HG02973 (cell line): ENCODE measurements at regions not wholly inside any gene's neighbourhood (a gene's known extent, or its start where the extent isn't known, plus 50 kb on each side); places are given as distances from the start of the nearest gene placed in this dataset.
A peak's percentile ranks its signal among the peaks of the same experiment; 100 is the strongest.
"Not testable (repeated sequence)": the region's sequence is repeated elsewhere in the genome, so short reads cannot be mapped to it uniquely, and the experiment has no call there.

Experiments used
- ATAC-seq: cut with Tn5 transposase; IDR thresholded peaks from one replicate; pipeline ENCODE4 v1.9.1; 2021; ENCODE audit warnings: moderate library complexity; ENCODE audit not compliant: unreplicated experiment

DNA sequence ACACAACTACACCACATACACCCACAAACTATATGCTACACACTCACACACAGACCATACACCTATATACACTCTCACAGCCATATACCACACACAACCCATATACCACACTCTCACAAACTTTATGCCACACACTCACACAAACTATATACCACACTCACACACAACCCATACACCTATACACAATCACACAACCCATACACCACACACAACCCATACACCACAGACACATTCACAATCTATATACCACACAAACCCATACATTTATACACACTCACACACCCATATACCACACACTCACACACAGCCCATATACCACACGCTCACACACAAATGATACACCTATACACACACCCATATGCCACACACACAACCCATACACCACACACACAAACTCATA, 163.3 kb downstream of the TMEM121 start:
- no peak for ATAC-seq

DNA sequence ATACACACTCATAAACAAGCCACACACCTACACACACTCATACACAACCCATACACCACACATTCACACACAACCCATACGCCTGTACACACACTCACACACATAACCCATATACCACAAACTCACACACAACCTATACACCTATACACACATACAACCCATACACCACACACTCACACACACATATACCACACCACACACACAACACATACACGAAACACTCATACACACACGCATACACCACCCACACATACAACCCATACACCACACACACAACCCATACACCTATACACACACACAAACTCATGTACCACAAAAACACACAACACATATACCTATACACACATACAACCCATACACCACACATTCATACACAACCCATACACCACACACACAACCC, 164.3 kb downstream of the TMEM121 start:
- no peak for ATAC-seq

DNA sequence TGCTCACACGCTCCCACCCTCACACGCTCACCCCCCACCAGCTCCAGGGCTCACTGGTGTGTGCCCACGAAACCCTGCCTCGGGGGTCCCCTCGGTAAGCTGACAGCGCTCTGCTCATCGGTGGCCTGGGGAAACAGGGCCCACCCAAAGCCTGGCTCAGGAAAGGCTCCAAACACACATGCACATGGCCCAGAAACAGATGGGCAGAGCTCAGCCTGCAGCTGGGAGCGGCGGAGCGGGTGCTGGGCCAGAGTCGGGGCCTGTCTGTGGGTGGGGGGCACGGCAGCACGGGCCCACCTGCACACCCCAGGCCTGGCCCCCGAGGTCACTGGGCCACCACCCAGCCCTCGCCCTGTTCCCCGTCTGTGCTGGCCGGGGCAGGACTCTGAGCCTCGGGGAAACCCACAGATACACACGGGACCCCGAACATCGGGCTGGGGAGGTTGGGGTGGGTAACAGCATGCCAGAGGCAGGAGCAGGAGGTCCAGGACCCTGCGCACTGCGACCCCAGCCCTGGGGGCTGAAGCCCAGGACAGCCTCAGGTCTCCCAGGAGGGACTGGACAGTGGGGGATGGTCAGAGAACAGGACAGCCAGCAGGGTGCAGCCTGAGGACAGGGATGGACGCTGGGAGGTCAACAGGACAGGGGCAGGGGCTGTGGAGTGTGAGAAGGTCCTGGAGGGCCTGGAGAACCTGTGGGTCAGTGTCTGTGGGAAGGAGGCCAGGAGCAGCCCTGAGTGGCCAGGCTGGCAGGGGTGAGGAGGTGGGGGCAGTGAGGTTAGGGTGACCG, 165.1 kb downstream of the TMEM121 start:
- not testable (repeated sequence) for ATAC-seq

DNA sequence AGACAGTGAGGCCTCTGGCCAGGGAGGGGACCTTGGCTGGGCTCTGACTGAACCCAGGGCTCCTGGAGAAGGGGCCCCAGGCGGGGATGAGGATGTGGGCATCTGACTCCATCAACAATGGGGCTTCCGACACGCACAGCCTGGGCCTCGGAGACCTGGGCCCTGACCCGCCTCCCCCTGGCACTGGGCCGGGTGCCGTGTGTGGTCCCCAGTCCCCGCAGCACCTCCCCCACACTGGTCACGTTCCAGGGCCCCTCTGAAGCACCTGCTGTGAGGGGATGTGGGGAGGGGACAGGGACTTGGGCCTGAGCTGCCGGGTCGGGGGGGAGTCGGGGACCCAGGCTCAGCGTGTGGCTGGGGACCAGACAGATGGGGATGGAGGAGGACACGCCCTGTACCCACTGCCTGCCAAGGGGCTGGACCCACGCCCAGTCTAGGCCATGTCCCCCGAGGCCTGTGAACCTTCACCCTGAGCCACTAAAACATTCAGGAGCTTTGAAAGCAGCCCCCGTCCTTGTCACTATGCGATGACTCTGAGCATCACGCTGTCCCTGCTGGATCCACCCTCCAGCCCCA, 165.8 kb downstream of the TMEM121 start:
- not testable (repeated sequence) for ATAC-seq

DNA sequence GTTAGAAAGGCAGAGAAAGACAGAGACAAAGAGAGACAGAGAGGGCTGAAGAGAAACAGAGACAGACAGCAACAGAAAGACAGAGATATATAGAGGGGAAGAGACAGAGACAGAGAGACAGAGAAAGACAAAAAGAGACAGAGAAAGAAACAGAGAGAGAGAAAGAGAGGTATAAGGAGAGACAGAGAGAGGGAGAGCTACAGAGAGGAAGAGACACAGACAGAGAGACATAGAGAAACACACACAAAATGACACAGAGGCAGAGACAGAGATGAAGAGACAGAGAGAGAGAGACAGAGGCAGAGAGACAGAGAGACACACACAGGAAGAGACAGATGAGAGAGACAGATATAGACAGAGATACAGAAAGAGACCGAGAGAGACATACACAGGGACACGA, 168.6 kb downstream of the TMEM121 start:
- ATAC-seq, result no peak

DNA sequence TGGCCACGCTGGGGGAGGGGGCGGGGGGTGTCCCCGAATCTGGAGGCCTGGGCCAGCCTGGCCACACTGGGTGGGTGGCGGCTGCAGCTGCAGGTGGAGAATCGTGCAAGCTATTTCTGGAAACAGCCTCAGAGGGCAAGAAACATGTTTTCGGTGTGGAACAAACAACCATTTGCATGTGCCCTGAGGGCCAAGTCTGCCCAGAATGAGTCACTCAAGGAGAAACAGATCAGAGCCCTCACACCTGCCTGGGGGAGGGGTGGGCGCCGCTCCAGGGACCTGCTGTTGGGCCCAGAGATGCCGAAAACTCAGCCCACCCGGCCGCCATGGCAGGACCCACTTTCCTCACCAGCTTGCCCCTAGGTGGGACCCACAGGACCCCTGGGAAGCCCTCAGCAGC, 170.0 kb downstream of the TMEM121 start:
- peak; percentile 44 for ATAC-seq

DNA sequence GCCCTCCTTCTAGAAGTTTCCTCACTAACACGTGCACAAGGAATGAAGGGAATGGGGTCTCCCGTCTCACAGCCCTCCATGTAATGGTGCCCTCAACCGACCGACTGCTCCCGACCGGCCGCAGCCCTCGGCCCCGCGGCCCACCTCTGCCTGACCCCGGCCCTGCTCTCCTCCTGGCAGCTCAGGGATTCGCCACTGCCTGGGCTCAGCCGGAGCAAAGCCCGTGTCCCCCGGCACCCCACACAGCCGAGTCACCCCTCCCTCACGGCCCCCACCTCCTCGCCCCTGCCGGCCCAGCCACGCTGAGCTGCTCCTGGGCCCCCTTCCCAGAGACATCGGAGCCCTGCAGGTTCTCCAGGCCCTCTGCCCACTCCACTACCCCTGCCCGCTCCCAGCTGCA, 171.0 kb downstream of the TMEM121 start:
- ATAC-seq, result not testable (repeated sequence)

DNA sequence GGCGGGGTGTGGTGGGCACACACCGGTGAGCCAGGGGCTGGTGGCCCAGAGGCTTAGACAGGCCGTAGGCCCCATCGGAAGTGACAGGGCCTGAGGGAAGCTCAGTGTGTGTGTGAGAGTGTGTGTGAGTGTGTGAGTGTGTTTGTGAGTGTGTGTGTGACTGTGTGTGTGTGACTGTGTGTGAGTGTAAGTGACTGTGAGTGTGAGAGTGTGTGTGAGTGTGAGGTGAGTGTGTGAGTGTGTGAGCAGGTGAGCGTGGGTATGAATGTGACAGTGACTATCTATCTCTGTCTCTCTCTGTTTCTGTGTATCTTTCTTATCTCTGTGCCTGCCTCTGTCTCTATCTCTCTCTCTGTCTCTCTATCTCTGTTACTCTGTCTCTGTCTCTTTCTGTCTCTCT, 171.6 kb downstream of the TMEM121 start:
- not testable (repeated sequence) for ATAC-seq

DNA sequence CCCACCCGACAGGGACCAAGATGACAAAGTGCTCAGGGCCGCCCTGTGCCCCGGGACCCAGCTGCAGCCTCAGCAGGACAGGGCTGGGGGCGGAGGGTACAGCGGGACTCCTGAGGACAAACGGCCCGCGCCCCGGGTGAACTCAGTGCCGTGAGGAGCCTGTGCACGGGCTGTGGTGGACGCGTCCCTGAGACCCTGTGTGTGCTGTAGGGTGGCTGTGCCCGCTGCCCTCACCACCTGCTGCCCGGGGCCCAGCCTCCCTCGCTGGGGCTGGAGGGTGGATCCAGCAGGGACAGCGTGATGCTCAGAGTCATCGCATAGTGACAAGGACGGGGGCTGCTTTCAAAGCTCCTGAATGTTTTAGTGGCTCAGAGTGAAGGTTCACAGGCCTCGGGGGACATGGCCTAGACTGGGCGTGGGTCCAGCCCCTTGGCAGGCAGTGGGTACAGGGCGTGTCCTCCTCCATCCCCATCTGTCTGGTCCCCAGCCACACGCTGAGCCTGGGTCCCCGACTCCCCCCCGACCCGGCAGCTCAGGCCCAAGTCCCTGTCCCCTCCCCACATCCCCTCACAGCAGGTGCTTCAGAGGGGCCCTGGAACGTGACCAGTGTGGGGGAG, 172.7 kb downstream of the TMEM121 start:
- ATAC-seq, result not testable (repeated sequence)

DNA sequence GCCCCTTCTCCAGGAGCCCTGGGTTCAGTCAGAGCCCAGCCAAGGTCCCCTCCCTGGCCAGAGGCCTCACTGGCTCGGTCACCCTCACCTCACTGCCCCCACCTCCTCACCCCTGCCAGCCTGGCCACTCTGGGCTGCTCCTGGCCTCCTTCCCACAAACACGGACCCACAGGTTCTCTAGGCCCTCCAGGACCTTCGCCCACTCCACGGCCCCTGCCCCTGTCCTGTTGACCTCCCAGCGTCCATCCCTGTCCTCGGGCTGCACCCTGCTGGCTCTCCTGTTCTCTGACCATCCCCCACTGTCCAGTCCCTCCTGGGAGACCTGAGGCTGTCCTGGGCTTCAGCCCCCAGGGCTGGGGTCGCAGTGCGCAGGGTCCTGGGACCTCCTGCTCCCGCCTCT, 173.3 kb downstream of the TMEM121 start:
- not testable (repeated sequence) for ATAC-seq

DNA sequence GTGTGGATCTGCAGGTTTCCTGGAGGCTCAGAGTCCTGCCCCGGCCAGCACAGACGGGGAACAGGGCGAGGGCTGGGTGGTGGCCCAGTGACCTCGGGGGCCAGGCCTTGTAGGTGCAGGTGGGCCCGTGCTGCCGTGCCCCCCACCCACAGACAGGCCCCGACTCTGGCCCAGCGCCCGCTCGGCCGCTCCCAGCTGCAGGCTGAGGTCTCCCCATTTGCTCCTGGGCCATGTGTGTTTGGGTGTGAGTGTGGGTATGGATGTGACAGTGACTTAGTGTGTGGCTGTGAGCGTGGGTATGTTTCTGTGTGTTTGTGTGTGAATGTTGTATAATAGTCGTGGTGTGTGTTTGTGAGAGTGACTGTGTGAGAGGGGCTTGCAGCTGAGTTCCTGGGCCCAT, 173.8 kb downstream of the TMEM121 start:
- ATAC-seq, result not testable (repeated sequence)

DNA sequence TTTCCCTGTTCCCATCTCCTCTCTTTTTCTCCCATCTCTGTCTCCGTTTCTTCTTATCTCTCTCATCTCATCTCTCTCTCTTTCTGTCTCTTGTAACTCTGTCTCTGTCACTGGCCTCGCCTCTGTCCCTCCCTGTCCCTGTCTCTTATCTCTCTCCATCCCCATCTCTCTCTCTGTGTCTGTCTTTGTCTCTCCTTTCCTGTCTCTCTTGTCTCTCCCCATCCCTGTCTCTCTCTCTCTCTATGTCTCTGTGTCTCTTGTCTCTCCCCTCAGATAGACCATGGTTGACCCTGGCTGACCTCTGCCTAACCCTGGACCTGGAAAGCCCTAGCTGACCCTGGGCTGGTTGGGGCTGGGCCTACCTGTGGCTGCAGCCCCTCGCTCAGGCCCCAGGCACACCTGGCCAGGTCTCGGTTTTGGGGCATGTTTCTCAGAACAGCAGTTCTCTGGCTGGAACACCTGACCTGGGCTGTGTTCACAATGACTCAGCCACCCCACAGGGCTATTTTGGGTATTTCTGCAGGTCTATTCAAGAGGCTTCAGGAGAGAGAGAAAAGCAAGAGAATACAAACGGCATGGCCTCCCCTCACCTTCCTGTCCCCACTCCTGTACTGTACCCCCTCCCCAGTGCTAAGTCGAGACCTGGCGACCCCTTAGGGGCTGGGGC, 174.4 kb downstream of the TMEM121 start:
- ATAC-seq, result peak; percentile 43

DNA sequence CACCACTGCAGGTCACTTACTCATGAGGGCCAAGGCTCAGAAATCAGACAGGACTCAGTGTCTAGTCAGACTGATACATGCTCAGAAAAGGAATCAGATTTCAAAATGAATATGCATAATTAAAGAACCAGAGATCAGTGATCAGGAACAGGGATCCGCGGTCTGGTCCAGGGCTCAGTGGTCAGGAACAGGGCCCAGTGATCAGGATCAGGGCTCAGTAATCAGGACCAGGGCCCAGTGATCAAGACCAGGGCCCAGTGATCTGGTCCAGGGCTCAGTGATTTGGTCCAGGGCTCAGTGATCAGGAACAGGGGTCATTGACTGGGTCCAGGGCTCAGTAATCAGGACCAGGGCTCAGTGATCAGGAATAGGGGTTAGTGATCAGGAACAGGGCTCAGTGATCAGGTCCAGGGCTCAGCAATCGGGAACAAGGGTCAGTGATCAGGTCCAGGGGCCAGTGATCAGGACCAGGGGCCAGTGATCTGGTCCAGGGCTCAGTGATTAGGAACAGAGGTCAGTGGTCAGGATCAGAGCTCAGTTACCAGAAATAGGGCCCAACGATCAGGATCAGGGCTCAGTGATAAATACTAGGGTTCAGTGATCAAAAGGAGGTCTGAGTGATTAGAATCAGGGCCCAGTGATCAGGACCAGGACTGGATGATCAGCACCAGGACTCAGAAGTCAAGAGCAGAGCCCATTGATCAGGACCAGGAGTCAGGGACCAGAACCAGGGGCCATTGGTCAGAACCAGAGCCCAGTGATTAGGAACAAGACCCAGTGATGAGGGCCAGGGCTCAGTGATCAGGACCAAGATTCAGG, 175.3 kb downstream of the TMEM121 start:
- ATAC-seq, result peak; percentile 0

DNA sequence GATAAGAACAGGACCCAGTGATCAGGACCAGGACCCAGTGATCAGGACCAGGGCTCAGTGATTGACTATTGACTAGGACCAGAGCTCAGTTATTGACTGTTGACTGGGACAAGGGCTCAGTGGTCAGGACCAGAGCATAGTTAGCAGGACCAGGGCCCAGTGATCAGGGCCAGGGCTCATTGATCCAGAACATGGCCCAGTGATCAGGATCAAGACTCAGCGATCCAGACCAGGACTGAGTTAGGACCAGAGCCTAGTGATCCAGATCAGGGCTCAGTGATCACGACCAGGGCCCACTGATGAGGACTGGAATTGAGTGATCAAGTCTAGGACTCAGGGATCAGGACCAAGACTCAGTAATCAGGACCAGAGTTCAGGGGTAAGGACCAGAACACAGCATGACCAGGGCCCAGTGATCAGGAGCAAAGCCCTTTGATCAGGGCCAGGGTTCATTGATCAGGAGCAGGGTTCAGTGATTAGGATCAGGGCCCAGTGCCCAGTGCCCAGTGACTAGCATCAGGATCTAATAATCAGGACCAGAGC, 176.0 kb downstream of the TMEM121 start:
- ATAC-seq, result no peak

DNA sequence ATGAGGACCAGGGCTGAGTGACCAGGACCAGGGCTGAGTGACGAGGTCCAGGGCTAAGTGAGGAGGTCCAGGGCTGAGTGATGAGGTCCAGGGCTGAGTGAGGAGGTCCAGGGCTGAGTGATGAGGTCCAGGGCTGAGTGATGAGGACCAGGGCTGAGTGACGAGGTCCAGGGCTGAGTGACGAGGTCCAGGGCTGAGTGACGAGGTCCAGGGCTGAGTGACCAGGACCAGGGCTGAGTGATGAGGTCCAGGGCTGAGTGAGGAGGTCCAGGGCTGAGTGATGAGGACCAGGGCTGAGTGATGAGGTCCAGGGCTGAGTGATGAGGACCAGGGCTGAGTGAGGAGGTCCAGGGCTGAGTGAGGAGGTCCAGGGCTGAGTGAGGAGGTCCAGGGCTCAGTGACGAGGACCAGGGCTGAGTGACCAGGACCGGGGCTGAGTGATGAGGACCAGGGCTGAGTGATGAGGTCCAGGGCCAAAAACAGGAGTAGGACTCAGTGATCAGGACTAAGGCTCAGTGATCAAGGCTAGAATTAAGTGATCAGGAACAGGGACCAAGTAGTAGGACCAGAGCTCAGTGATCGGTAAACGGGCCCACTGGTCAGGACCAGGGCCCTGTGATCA, 176.8 kb downstream of the TMEM121 start:
- ATAC-seq, result not testable (repeated sequence)

DNA sequence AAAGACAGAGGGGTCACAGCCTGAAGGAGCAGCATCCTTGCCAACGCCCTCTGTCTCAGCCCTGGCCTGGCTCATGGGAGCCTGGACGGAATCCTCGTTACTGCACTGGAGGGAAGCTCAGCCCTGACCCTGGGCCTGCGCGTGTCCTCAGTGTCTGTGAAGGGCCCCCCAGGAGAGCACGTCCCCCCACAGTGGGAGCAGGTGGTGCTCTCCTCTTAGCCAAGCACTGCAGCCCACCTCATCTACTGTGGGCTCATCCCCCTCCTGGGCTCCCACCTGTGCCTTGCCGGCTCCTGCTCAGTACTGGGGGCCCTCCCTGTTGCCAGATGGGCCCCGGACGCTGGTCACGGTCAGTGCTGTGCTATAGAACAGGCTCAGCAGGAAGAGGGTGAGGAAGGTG, 177.7 kb downstream of the TMEM121 start:
- ATAC-seq, result not testable (repeated sequence)

DNA sequence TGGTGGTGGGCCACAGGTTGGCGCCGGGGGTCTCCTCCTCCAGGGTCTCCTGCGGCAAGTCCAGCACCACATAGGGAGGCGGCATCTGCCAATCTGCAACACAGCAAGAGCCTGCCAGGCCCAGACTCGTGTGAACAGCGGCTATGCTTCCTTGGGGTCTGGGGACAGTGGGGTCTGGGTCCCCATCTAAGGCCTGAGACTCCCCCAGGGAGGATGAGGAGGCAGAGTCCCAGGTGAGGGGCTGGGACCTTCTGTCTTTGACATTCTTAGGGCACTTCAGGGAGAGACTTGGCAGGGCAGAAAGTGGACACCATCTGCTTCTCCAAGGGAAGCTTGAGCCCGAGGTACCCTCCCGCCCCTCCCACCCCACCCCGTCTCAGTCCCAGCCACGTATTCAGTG, 178.1 kb downstream of the TMEM121 start:
- ATAC-seq, result not testable (repeated sequence)

DNA sequence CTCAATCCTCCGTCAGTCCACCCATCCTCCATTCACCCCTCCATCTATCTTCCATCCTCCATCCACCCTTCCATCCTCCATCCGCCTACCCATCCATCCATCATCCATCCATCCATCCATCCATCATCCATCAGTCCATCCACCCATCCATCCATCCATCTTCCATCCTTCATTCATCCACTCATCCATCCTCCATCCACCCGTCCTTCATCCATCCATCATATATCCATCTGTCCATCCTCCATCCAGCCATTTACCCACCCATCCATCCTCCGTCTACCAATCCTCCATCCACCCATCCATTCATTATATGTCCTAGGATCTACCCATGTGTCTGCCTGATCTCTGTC, 179.1 kb downstream of the TMEM121 start:
- not testable (repeated sequence) for ATAC-seq

DNA sequence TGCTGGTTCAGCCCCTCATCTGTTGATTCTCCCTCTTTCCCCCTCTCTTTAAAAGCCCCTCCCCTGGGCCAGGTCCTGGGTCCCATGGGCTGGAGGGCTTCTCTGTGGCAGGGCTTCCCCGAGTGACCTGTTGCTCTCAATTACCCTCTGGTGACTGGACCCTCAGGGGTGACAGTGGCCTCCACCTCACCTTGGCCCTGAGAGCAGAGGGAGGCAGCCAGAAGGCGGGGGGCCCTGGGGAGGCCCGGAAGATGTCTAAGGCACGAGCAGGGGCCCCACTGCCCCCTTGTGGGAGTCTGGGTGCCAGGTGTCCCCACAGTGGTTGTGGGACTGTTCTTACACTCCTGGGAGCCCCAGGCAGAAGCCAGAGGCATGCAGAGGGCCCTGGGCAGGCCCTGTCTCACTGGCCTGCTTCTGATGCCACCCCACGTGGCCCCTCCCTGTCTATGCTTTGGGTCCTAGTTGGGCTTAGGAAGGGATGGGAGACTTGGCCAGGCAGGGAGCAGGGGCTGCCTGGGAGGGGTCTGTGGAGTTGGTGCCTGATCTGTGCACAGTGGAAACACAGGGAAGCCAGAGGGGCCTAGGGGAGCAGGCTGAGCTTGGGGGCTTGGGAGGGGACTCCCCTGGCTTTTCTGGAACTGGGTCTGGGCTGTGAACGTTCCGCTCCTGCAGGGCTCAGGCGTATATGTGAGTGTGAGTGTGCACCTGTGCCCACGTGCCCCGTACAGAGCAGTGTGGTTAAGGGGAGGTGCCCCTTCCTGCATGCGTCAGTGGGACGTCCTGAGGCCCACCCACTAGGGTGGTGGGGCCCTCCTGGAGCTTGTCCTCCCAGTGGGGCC, 179.7 kb downstream of the TMEM121 start:
- ATAC-seq, result not testable (repeated sequence)
